NB4 (cell line): ENCODE measurements at regions not wholly inside any gene's neighbourhood (a gene's known extent, or its start where the extent isn't known, plus 50 kb on each side); places are given as distances from the start of the nearest gene placed in this dataset.

Source experiments
- POLR2A ChIP-seq: IDR thresholded peaks from 2 replicates; pipeline ENCODE4 v1.6.1; 2011; ENCODE audit warnings: mild to moderate bottlenecking; ENCODE audit not compliant: insufficient read length; ENCODE audit errors: extremely low read depth
- TF ChIP-seq, protein P1 (sequence below): IDR thresholded peaks from one replicate; pipeline ENCODE4 v1.5.1; 2012; ENCODE audit warnings: low read depth, low read length

- TF ChIP-seq POLR2A: no peak
- TF ChIP-seq, protein P1, sequence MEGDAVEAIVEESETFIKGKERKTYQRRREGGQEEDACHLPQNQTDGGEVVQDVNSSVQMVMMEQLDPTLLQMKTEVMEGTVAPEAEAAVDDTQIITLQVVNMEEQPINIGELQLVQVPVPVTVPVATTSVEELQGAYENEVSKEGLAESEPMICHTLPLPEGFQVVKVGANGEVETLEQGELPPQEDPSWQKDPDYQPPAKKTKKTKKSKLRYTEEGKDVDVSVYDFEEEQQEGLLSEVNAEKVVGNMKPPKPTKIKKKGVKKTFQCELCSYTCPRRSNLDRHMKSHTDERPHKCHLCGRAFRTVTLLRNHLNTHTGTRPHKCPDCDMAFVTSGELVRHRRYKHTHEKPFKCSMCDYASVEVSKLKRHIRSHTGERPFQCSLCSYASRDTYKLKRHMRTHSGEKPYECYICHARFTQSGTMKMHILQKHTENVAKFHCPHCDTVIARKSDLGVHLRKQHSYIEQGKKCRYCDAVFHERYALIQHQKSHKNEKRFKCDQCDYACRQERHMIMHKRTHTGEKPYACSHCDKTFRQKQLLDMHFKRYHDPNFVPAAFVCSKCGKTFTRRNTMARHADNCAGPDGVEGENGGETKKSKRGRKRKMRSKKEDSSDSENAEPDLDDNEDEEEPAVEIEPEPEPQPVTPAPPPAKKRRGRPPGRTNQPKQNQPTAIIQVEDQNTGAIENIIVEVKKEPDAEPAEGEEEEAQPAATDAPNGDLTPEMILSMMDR: no peak
Observed at GRCh38 chr12:89968151-89968700, 259.6 kb upstream of the ATP2B1 start.
